Stimulated activated CD4-positive, alpha-beta T cell treated with anti-CD3 and anti-CD28 coated beads, TNF-alpha, amount 100 ng/mL, for 1 hour (primary cell): ENCODE measurements at regions not wholly inside any gene's neighbourhood (a gene's known extent, or its start where the extent isn't known, plus 50 kb on each side); places are given as distances from the start of the nearest gene placed in this dataset.

Experiments
- DNase-seq, 3 donors: peaks; one replicate each; pipeline ENCODE4 v3.0.0-alpha.2; 2020; ENCODE audit warnings: low read depth in 3 of 3, low spot score in 1 of 3

GRCh38 chr10:3433988-3434387 is 261.4 kb upstream of the PITRM1 start:
- no peak for DNase-seq

GRCh38 chr10:3433131-3433530 is 260.5 kb upstream of the PITRM1 start:
- no peak for DNase-seq

- no peak for DNase-seq
Measured at GRCh38 chr10:3432081-3432825, 259.7 kb upstream of the PITRM1 start.

GRCh38 chr10:3430501-3430900 is 257.9 kb upstream of the PITRM1 start:
- no peak for DNase-seq

GRCh38 chr10:3429676-3430075 is 257.1 kb upstream of the PITRM1 start:
- DNase-seq = no peak

GRCh38 chr10:3428826-3429225 is 256.2 kb upstream of the PITRM1 start:
- DNase-seq = no peak

- DNase-seq = no peak
Measured at GRCh38 chr10:3427950-3428354, 255.4 kb upstream of the PITRM1 start.

GRCh38 chr10:3427347-3427746 is 254.8 kb upstream of the PITRM1 start:
- no peak for DNase-seq

GRCh38 chr10:3426190-3426845 is 253.7 kb upstream of the PITRM1 start:
- no peak for DNase-seq

- no peak for DNase-seq
Measured at GRCh38 chr10:3425716-3426115, 253.1 kb upstream of the PITRM1 start.

- no peak for DNase-seq
Measured at GRCh38 chr10:3425261-3425660, 252.7 kb upstream of the PITRM1 start.

GRCh38 chr10:3424111-3424851 is 251.7 kb upstream of the PITRM1 start:
- no peak for DNase-seq

GRCh38 chr10:3423384-3423783 is 250.8 kb upstream of the PITRM1 start:
- no peak for DNase-seq

GRCh38 chr10:3422282-3422681 is 249.7 kb upstream of the PITRM1 start:
- DNase-seq = no peak

GRCh38 chr10:3421537-3422257 is 249.1 kb upstream of the PITRM1 start:
- DNase-seq = no peak

GRCh38 chr10:3420527-3421469 is 248.2 kb upstream of the PITRM1 start:
- DNase-seq = no peak

- no peak for DNase-seq
Measured at GRCh38 chr10:3419719-3420495, 247.3 kb upstream of the PITRM1 start.

- no peak for DNase-seq
Measured at GRCh38 chr10:3418926-3419325, 246.3 kb upstream of the PITRM1 start.

GRCh38 chr10:3418041-3418754 is 245.6 kb upstream of the PITRM1 start:
- no peak for DNase-seq
